ENCODE measurements at regions not wholly inside any gene's neighbourhood (a gene's known extent, or its start where the extent isn't known, plus 50 kb on each side); places are given as distances from the start of the nearest gene placed in this dataset.

DNA sequence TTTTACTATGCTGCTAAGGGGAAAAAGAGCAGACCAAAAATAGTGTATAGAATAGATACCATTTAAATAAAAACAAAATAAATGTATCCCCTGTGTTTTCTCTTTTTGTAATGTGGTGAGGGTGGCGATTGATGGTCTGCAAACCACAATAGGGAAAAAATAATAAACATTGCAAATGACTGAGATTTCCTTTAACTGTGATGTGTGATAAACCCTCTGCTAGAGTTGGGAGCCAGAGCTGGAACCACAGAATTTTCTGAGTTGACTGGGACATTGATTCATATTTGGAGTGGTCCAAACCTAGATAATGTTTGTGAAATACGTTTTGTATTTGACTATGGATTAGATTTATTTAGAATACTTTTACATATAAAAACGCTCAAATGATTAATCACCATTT, 70.6 kb upstream of the PTGFR start:
- Histone ChIP-seq H3K9me3 (no peaks in the 10 kb centered on the region), H3K4me1 (no peaks in the 10 kb centered on the region), H3K27ac (no peak overlapping the region), H3K27me3 (no peaks in the 10 kb centered on the region), H3K36me3 (no peaks in the 10 kb centered on the region), H3K4me3 (no peak overlapping the region)
- 44 to 47% methylated on average over 3 of the region's 3 CpGs for WGBS, 2 donors
- TF ChIP-seq POLR2A (IDR thresholded peaks at IDR 0.05) = no peak
- TF ChIP-seq, protein P1, sequence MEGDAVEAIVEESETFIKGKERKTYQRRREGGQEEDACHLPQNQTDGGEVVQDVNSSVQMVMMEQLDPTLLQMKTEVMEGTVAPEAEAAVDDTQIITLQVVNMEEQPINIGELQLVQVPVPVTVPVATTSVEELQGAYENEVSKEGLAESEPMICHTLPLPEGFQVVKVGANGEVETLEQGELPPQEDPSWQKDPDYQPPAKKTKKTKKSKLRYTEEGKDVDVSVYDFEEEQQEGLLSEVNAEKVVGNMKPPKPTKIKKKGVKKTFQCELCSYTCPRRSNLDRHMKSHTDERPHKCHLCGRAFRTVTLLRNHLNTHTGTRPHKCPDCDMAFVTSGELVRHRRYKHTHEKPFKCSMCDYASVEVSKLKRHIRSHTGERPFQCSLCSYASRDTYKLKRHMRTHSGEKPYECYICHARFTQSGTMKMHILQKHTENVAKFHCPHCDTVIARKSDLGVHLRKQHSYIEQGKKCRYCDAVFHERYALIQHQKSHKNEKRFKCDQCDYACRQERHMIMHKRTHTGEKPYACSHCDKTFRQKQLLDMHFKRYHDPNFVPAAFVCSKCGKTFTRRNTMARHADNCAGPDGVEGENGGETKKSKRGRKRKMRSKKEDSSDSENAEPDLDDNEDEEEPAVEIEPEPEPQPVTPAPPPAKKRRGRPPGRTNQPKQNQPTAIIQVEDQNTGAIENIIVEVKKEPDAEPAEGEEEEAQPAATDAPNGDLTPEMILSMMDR (IDR thresholded peaks at IDR 0.05) = no peak
- intact Hi-C loops (cut with DNase I) = no loop called here
- DNase-seq = no peak

GRCh38 chr1:78420688-78421087, 70.1 kb upstream of the PTGFR start:
- H3K36me3 ChIP-seq = no peaks in the 10 kb centered on the region
- no peaks in the 10 kb centered on the region for H3K27me3 ChIP-seq
- TF ChIP-seq, protein P1 (IDR thresholded peaks at IDR 0.05) = no peak
- TF ChIP-seq POLR2A (IDR thresholded peaks at IDR 0.05) = no peak
- H3K9me3 ChIP-seq = no peaks in the 10 kb centered on the region
- DNase-seq = no peak
- intact Hi-C loops (cut with DNase I) = no loop called here
- no peaks in the 10 kb centered on the region for H3K4me1 ChIP-seq
- H3K4me3 ChIP-seq = no peak overlapping the region
- no peak overlapping the region for H3K27ac ChIP-seq

- no peaks in the 10 kb centered on the region for H3K9me3 ChIP-seq
- DNase-seq = no peak
- no peaks in the 10 kb centered on the region for H3K36me3 ChIP-seq
- no peaks in the 10 kb centered on the region for H3K27me3 ChIP-seq
- no peaks in the 10 kb centered on the region for H3K4me1 ChIP-seq
- no peak overlapping the region for H3K27ac ChIP-seq
- intact Hi-C loops (cut with DNase I) = no loop called here
- no peak overlapping the region for H3K4me3 ChIP-seq
- WGBS, 2 donors = 72 to 77% methylated on average over 5 of the region's 5 CpGs
- TF ChIP-seq, protein P1 (IDR thresholded peaks at IDR 0.05) = no peak
- TF ChIP-seq POLR2A (IDR thresholded peaks at IDR 0.05) = no peak
Observed at GRCh38 chr1:78424720-78425119, 66.1 kb upstream of the PTGFR start.

- Histone ChIP-seq H3K4me3 (no peak overlapping the region), H3K27me3 (no peaks in the 10 kb centered on the region), H3K27ac (no peak overlapping the region), H3K9me3 (no peaks in the 10 kb centered on the region), H3K36me3 (no peaks in the 10 kb centered on the region), H3K4me1 (no peaks in the 10 kb centered on the region)
- WGBS, 2 donors = 40 to 44% methylated on average over 4 of the region's 4 CpGs
- intact Hi-C loops (cut with DNase I) = no loop called here
- TF ChIP-seq, protein P1 (IDR thresholded peaks at IDR 0.05) = no peak
- TF ChIP-seq POLR2A (IDR thresholded peaks at IDR 0.05) = no peak
- no peak for DNase-seq
Observed at GRCh38 chr1:78426408-78426807, 64.4 kb upstream of the PTGFR start.

DNA sequence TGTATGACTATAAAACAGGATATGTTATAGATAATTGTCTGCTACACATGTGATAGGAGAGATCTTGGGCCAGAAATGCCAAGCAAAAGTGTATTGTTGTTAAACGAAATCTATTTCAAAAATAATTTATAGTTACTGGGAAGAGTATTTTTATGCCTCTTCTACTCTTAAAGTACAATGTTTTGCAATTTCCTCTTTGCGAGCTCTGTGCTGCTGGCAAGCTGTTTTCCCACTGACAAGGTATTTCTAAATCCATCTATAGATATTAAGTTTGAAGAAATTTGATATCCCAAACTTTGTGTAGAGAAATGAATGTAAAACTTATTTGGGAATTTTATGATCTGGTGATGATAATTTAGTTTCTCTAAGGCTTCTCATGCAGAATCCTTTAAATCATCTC, 63.3 kb upstream of the PTGFR start:
- H3K27me3 ChIP-seq = no peaks in the 10 kb centered on the region
- no peaks in the 10 kb centered on the region for H3K9me3 ChIP-seq
- H3K27ac ChIP-seq = no peak overlapping the region
- TF ChIP-seq, protein P1 (IDR thresholded peaks at IDR 0.05) = no peak
- TF ChIP-seq POLR2A (IDR thresholded peaks at IDR 0.05) = no peak
- intact Hi-C loops (cut with DNase I) = no loop called here
- DNase-seq = no peak
- H3K4me3 ChIP-seq = no peak overlapping the region
- no peaks in the 10 kb centered on the region for H3K4me1 ChIP-seq
- no peaks in the 10 kb centered on the region for H3K36me3 ChIP-seq
- WGBS, 2 donors = 30 to 37% methylated on average over 2 of the region's 2 CpGs

Measured in esophagus squamous epithelium (tissue), 5 donors.